ENCODE measurements at regions not wholly inside any gene's neighbourhood (a gene's known extent, or its start where the extent isn't known, plus 50 kb on each side); places are given as distances from the start of the nearest gene placed in this dataset.

DNA sequence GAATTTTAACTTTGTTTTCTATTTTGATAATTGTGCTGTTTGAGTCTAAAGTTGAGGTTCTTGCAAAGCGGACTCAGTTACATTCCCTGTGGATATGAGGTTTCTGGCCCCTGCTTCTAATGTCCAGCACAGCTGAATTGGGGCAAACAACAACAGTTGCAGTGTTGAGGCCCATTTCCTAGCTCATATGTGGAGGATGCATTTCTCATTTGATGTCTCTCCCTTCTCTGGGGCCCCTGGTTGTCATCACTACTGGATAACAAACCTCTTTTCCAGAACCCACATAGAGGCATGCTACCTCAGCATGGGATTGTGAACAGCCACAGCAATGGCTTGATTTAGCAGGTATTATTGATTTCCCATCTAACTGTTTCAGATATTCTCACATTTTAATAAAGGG, 208.2 kb upstream of the VSTM2A start:
- Histone ChIP-seq H3K27me3 (ENCODE audit: control insufficient read depth, insufficient read depth, low read length) (no peaks in the 10 kb centered on the region), H3K4me3 (ENCODE audit: low read depth in 2 of 2, low read length in 2 of 2) (no peak overlapping the region), H3K27ac (ENCODE audit: low read length) (no peak overlapping the region), H3K4me1 (ENCODE audit: control insufficient read depth, insufficient read depth, low read length) (no peaks in the 10 kb centered on the region), H3K9me3 (ENCODE audit: control insufficient read depth, insufficient read depth, low read depth, low read length) (no peaks in the 10 kb centered on the region), H3K36me3 (ENCODE audit: control insufficient read depth, insufficient read depth, low read length) (no peaks in the 10 kb centered on the region)
- intact Hi-C loops (cut with micrococcal nuclease; ENCODE audit: unreplicated experiment) (no loop called here), in situ Hi-C loops (cut with HindIII; ENCODE audit: low pct_unique_long_range_greater_than_20kb, low sequenced_read_pairs) (no loop called here)
- POLR2A ChIA-PET, result no interaction called here
- DNase-seq (ENCODE audit: low read depth, low spot score) (no peak), ATAC-seq (no peak)
- BruUV-seq (replicated peaks), result no TSS peak
- TF ChIP-seq SIN3A (IDR thresholded peaks at IDR 0.05; ENCODE audit: borderline replicate concordance, insufficient read depth, low read depth, low read length) (no peak), TCF7L2 (IDR thresholded peaks at IDR 0.05; ENCODE audit: low read depth, low read length) (no peak), REST (IDR thresholded peaks at IDR 0.05; ENCODE audit: insufficient read depth in 1 of 2, low read depth in 2 of 2, low read length in 1 of 2) (no peak), POLR2AphosphoS5 (IDR thresholded peaks at IDR 0.05; ENCODE audit: low read depth, low read length) (no peak)
- CTCF ChIA-PET, result no interaction called here

DNA sequence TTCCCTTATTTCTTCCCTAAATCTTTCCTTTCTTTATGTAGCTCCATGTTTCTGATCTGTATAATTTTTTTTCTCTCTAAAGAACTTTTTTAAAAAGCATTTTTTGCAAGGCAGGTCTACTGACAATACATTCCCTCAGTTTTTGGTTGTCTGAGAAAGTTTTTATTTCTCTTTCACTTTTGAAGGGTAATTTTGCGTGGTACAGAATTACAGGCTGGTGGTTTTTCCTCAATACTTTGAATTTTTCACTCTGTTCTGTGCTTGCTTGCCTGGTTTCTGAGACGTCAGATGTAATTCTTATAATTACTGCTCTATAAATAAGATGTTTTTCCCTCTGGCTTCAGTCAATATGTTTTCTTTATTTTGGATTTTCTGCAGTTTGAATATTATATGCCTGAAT, 205.4 kb upstream of the VSTM2A start:
- intact Hi-C loops (cut with micrococcal nuclease; ENCODE audit: unreplicated experiment), result no loop called here
- H3K27ac ChIP-seq (ENCODE audit: low read length), result no peak overlapping the region
- TF ChIP-seq, protein P1, sequence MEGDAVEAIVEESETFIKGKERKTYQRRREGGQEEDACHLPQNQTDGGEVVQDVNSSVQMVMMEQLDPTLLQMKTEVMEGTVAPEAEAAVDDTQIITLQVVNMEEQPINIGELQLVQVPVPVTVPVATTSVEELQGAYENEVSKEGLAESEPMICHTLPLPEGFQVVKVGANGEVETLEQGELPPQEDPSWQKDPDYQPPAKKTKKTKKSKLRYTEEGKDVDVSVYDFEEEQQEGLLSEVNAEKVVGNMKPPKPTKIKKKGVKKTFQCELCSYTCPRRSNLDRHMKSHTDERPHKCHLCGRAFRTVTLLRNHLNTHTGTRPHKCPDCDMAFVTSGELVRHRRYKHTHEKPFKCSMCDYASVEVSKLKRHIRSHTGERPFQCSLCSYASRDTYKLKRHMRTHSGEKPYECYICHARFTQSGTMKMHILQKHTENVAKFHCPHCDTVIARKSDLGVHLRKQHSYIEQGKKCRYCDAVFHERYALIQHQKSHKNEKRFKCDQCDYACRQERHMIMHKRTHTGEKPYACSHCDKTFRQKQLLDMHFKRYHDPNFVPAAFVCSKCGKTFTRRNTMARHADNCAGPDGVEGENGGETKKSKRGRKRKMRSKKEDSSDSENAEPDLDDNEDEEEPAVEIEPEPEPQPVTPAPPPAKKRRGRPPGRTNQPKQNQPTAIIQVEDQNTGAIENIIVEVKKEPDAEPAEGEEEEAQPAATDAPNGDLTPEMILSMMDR (IDR thresholded peaks at IDR 0.05), result no peak
- TF ChIP-seq POLR2AphosphoS5 (IDR thresholded peaks at IDR 0.05; ENCODE audit: low read depth, low read length) (no peak), SIN3A (IDR thresholded peaks at IDR 0.05; ENCODE audit: borderline replicate concordance, insufficient read depth, low read depth, low read length) (no peak), TCF7L2 (IDR thresholded peaks at IDR 0.05; ENCODE audit: low read depth, low read length) (no peak), REST (IDR thresholded peaks at IDR 0.05; ENCODE audit: insufficient read depth in 1 of 2, low read depth in 2 of 2, low read length in 1 of 2) (no peak)
- no peaks in the 10 kb centered on the region for H3K27me3 ChIP-seq (ENCODE audit: control insufficient read depth, insufficient read depth, low read length)
- H3K36me3 ChIP-seq (ENCODE audit: control insufficient read depth, insufficient read depth, low read length), result no peaks in the 10 kb centered on the region
- ATAC-seq (no peak), DNase-seq (ENCODE audit: low read depth, low spot score) (no peak)
- H3K4me3 ChIP-seq (ENCODE audit: low read depth in 2 of 2, low read length in 2 of 2), result no peak overlapping the region
- no peaks in the 10 kb centered on the region for H3K9me3 ChIP-seq (ENCODE audit: control insufficient read depth, insufficient read depth, low read depth, low read length)
- in situ Hi-C loops (cut with HindIII; ENCODE audit: low pct_unique_long_range_greater_than_20kb, low sequenced_read_pairs), result no loop called here
- no TSS peak for BruUV-seq (replicated peaks)
- H3K4me1 ChIP-seq (ENCODE audit: control insufficient read depth, insufficient read depth, low read length), result no peaks in the 10 kb centered on the region
- CTCF ChIA-PET, result no interaction called here
- POLR2A ChIA-PET, result no interaction called here
